HG02870 (cell line): ENCODE measurements at regions not wholly inside any gene's neighbourhood (a gene's known extent, or its start where the extent isn't known, plus 50 kb on each side); places are given as distances from the start of the nearest gene placed in this dataset.
"Not testable (repeated sequence)": the region's sequence is repeated elsewhere in the genome, so short reads cannot be mapped to it uniquely, and the experiment has no call there.

Experiments
- ATAC-seq: cut with Tn5 transposase; IDR thresholded peaks from one replicate; pipeline ENCODE4 v1.9.1; 2021; ENCODE audit warnings: mild to moderate bottlenecking, moderate library complexity; ENCODE audit not compliant: unreplicated experiment

- ATAC-seq, result no peak
Measured at GRCh38 chr13:84641491-84641890, 759.2 kb upstream of the SLITRK1 start.

DNA sequence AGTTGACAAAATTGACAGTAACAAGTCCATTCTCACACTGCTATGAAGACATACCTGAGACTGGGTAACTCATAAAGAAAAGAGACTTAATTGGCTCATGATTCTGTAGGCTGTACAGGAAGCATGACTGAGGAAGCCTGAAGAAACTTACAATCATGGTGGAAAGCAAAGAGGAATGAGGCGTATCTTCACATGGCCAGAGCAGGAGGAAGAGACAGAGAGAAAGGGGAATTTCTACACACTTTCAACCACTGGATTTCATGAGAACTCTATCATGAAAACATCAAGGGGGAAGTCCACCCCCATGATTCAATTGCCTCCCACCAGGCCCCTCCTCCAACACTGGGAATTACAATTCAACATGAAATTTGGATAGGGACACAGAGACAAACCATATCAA is 758.4 kb upstream of the SLITRK1 start:
- no peak for ATAC-seq

DNA sequence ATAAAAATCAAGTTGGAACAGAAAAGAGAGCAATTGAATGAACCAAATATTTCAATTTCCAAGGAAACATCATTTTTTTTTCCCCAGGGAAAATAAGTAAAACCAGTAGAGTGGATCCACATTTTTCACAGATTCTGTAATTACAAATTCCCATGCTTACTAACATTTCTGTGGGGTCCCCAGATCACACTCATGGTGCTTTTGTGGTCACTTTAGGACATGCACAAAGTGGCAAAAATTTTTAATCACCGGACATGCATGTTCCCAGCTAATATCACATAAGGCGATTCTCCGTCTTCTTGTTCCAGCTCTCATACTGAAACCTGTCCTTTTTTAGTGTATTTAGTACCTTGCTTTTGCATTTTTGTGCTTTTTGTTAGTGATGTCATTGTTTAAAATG is 748.2 kb upstream of the SLITRK1 start:
- ATAC-seq, result no peak

DNA sequence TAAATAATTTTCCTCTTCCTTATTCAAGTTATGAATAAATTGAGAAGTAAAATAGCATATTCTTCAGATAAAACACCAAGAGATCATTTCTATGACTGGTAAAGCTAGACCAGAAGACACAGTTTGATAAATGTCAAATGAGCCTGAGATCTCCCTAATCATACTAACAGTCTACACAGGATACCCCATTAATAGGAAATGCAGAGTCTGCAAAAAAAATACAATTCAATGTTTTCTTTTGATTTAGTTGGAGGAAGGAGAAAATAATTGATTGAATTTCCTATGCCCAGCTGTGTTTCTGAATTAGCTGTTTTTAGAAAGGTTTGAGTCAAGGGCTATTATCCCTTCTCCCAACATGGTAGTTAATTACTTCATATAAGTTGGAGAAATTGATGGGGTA is 734.6 kb upstream of the SLITRK1 start:
- ATAC-seq, result no peak

GRCh38 chr13:84609716-84610115 is 727.4 kb upstream of the SLITRK1 start:
- ATAC-seq, result no peak

- ATAC-seq, result no peak
Measured at GRCh38 chr13:84607261-84608013, 725.2 kb upstream of the SLITRK1 start.

GRCh38 chr13:84606616-84607015 is 724.3 kb upstream of the SLITRK1 start:
- ATAC-seq, result no peak

GRCh38 chr13:84605927-84606326 is 723.7 kb upstream of the SLITRK1 start:
- no peak for ATAC-seq

GRCh38 chr13:84591444-84591843 is 709.2 kb upstream of the SLITRK1 start:
- no peak for ATAC-seq

DNA sequence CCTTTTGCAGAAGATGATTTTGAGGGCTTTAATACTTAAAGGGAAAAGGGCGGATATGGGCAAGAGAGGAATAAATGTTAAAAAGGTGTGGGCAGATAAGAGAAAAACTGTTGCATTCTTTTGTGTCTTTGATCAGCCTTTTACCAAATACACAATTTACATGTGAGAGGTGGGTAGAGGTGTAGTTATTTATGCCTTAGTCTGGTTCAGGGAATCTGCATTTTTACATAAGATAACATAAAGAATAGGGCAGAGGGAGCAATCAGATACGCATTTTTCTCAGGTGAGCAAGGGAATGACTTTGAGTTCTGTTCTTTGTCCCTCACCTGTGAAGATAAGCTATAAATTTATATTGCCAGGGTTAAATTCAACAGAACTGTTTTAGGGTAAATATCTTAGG is 708.4 kb upstream of the SLITRK1 start:
- no peak for ATAC-seq

- no peak for ATAC-seq
Measured at GRCh38 chr13:84588023-84588422, 705.7 kb upstream of the SLITRK1 start.

- ATAC-seq, result not testable (repeated sequence)
Measured at GRCh38 chr13:84579901-84580300, 697.6 kb upstream of the SLITRK1 start.

- ATAC-seq, result no peak
Measured at GRCh38 chr13:84574851-84575250, 692.6 kb upstream of the SLITRK1 start.

- ATAC-seq, result no peak
Measured at GRCh38 chr13:84571264-84571663, 689.0 kb upstream of the SLITRK1 start.

DNA sequence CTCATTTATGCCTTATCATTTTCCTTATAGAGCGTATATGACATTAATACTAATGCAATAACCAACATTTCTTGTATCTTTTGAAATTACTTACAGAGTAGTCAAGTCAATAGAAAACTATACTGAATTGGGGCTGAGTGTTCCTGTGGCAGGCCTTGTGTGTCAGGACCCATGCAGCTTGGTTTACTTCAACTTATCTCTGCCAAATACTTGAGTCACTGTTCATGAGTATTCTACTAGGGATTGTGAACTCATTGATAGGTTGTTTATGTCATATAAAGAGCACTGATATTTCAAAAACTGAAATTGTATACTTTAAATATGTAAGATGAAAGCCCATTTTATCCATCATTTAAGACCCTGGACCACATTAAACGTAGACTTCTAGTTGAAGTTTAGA is 688.6 kb upstream of the SLITRK1 start:
- ATAC-seq, result no peak

GRCh38 chr13:84569366-84569765 is 687.1 kb upstream of the SLITRK1 start:
- no peak for ATAC-seq

- no peak for ATAC-seq
Measured at GRCh38 chr13:84567848-84568247, 685.6 kb upstream of the SLITRK1 start.

- ATAC-seq, result no peak
Measured at GRCh38 chr13:84566780-84567179, 684.5 kb upstream of the SLITRK1 start.

- ATAC-seq, result no peak
Measured at GRCh38 chr13:84563611-84564010, 681.3 kb upstream of the SLITRK1 start.

- no peak for ATAC-seq
Measured at GRCh38 chr13:84553227-84553626, 671.0 kb upstream of the SLITRK1 start.

DNA sequence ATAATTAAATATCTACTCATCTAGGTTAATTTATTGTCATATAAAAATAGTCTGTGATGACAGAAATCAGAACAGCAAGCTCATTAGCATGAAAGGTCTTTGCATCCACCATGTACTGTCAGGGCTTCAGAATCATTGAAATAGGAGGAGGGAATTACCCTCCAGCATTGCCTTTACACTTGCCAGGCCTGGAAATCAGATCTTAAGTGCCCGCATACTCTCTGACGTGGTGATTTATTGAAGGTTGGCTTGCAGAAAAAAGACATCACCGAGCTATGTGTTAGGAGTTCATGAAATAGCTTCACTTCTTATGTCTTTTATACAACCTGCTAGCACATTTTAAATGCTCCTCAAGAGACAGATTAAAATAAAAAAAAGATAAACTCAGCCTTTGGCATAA is 661.7 kb upstream of the SLITRK1 start:
- no peak for ATAC-seq

DNA sequence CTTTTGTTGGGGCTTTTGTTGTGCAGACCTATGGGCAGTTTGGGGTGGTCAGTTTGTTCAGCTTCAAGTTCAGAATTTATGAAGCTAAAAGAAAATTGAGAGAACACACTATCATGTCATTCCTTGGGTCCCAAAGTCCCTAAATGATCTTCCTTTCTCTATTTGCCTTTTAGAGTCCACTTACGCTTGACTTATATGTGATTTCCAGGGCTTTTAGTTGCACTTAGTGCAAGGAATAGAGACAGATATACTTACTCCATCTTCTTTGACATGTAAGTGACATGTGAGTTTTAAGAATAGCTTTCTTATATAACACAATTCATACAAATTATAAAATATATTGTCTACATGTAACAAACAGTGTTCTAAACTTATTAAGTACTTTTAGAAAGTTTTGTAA is 660.1 kb upstream of the SLITRK1 start:
- ATAC-seq, result no peak

- ATAC-seq, result no peak
Measured at GRCh38 chr13:84536906-84537305, 654.6 kb upstream of the SLITRK1 start.
